B cell (primary cell): ENCODE measurements at regions not wholly inside any gene's neighbourhood (a gene's known extent, or its start where the extent isn't known, plus 50 kb on each side); places are given as distances from the start of the nearest gene placed in this dataset.

Experiments
- ATAC-seq: fragments of 200-7000 bp; cut with Tn5 transposase; one replicate; pipeline ENCODE4 v1.10.0; 2021; ENCODE audit warnings: low read depth, mild to moderate bottlenecking, moderate number of reproducible peaks, moderate library complexity
- CTCF ChIA-PET: fragments of 350-600 bp; sonication (Branson Sonifier 250); formaldehyde crosslinking; loops from one replicate; lab custom pipeline; 2021; ENCODE audit warnings: antibody characterized with exemption, inconsistent platforms; lab: Charles Lee
- POLR2A ChIA-PET: fragments of 350-600 bp; sonication (Branson Sonifier 250); formaldehyde crosslinking; loops from one replicate; lab custom pipeline; 2021; ENCODE audit warnings: antibody characterized with exemption; lab: Charles Lee
- DNase-seq: peaks from one replicate; pipeline ENCODE4 v3.0.0; 2013
- H2AFZ ChIP-seq: 2 replicates; pipeline ENCODE4 v1.6.1; 2012; ENCODE audit warnings: mild to moderate bottlenecking, low read depth, low read length; ENCODE audit not compliant: insufficient read depth, poor library complexity, severe bottlenecking
- H3K27ac ChIP-seq, 2 donors: 1 replicate in 1 of 2; 2 replicates in 1 of 2; pipeline ENCODE4 v1.5.1; 2012 to 2013; ENCODE audit warnings: low read length in 2 of 2, mild to moderate bottlenecking in 2 of 2, moderate library complexity in 1 of 2
- H3K27me3 ChIP-seq, 4 experiments: fragments of 200-600 bp in 1 of 4; sonication (generic) in 1 of 4; replicated peaks in 1 of 4; 1 replicate in 2 of 4; 2 replicates in 2 of 4; pipeline versions ENCODE4 v1.6.1 to v1.7.0; 2013 to 2016; ENCODE audit warnings: low read length in 3 of 4, mild to moderate bottlenecking in 2 of 4, mixed read lengths in 1 of 4, moderate library complexity in 1 of 4; ENCODE audit not compliant: insufficient read depth in 4 of 4, control insufficient read depth in 3 of 4; ENCODE audit errors: control extremely low read depth in 1 of 4
- H3K36me3 ChIP-seq, 2 experiments: replicated peaks in 1 of 2; 1 replicate in 1 of 2; 2 replicates in 1 of 2; pipeline versions ENCODE4 v1.6.1 to v1.7.1; 2013; ENCODE audit warnings: low read length in 1 of 2; ENCODE audit not compliant: insufficient read depth in 2 of 2, control insufficient read depth in 1 of 2; ENCODE audit errors: control extremely low read depth in 1 of 2, extremely low read depth in 1 of 2
- H3K4me1 ChIP-seq, 2 donors: fragments of 200-600 bp in 1 of 2; sonication (generic) in 1 of 2; 1 replicate in 1 of 2; 2 replicates in 1 of 2; pipeline versions ENCODE4 v1.5.1 to v1.6.1; 2013 to 2017; ENCODE audit warnings: low read length in 2 of 2; ENCODE audit not compliant: control insufficient read depth in 2 of 2, insufficient read depth in 2 of 2
- H3K4me2 ChIP-seq: replicated peaks from 2 replicates; pipeline ENCODE3; 2012; ENCODE audit warnings: mild to moderate bottlenecking, low read depth, low read length; ENCODE audit not compliant: poor library complexity, severe bottlenecking
- H3K4me3 ChIP-seq, 5 experiments: fragments of 200-600 bp in 1 of 5; sonication (generic) in 1 of 5; 1 replicate in 3 of 5; 2 replicates in 2 of 5; pipeline versions ENCODE4 v1.5.1 to v1.7.0; 2011 to 2016; ENCODE audit warnings: low read length in 4 of 5, mild to moderate bottlenecking in 4 of 5, low read depth in 2 of 5, control low read depth in 1 of 5, moderate library complexity in 1 of 5; ENCODE audit not compliant: insufficient read depth in 1 of 5; ENCODE audit errors: control extremely low read depth in 1 of 5, extremely low read depth in 1 of 5
- H3K79me2 ChIP-seq: fragments of 200-600 bp; sonication (generic); one replicate; pipeline ENCODE4 v1.6.0; 2016; ENCODE audit warnings: low read length; ENCODE audit not compliant: control insufficient read depth, insufficient read depth
- H3K9ac ChIP-seq: fragments of 200-600 bp; sonication (generic); 2 replicates; pipeline ENCODE4 v1.6.1; 2017; ENCODE audit warnings: mild to moderate bottlenecking, low read length, moderate library complexity
- H3K9me3 ChIP-seq, 3 donors: one replicate each; pipeline versions ENCODE4 v1.6.1 to v1.7.1; 2013; ENCODE audit warnings: low read length in 2 of 3; ENCODE audit not compliant: control insufficient read depth in 2 of 3, insufficient read depth in 1 of 3; ENCODE audit errors: control extremely low read depth in 1 of 3
- H4K20me1 ChIP-seq: 2 replicates; pipeline ENCODE4 v1.6.0; 2012; ENCODE audit warnings: mild to moderate bottlenecking, low read length; ENCODE audit not compliant: insufficient read depth, control insufficient read depth, poor library complexity, severe bottlenecking
- H3K27ac Mint-ChIP-seq: one replicate; pipeline ENCODE4 v1.8.0; 2021; ENCODE audit warnings: mixed read lengths
- H3K27me3 Mint-ChIP-seq: one replicate; pipeline ENCODE4 v1.8.0; 2021; ENCODE audit warnings: mixed read lengths
- H3K4me1 Mint-ChIP-seq: one replicate; pipeline ENCODE4 v1.8.0; 2021; ENCODE audit warnings: mixed read lengths
- H3K4me3 Mint-ChIP-seq: one replicate; pipeline ENCODE4 v1.8.0; 2021; ENCODE audit warnings: mixed read lengths
- H3K9me3 Mint-ChIP-seq: one replicate; pipeline ENCODE4 v1.8.0; 2022; ENCODE audit warnings: mixed read lengths; ENCODE audit not compliant: insufficient read depth
- EZH2 ChIP-seq: IDR thresholded peaks from 2 replicates; pipeline ENCODE4 v1.6.1; 2012; ENCODE audit warnings: borderline replicate concordance, low read depth, mild to moderate bottlenecking, moderate library complexity, low read length; ENCODE audit not compliant: insufficient read depth, poor library complexity, severe bottlenecking
- WGBS: methylation state at CpG from one replicate; pipeline ENCODE4 v1.1.5; 2013; ENCODE audit warnings: missing lambda C conversion rate; ENCODE audit not compliant: insufficient coverage; 5-methylcytosine and 5-hydroxymethylcytosine counted together
- intact Hi-C: fragments of 100-400 bp; cut with micrococcal nuclease; formaldehyde crosslinking; loops from one replicate; pipeline ENCODE4 v1.10.0; 2022
- TF ChIP-seq, protein P1 (sequence below): fragments of 200-600 bp; IDR thresholded peaks from one replicate; pipeline ENCODE4 v1.8.0; 2022; ENCODE audit warnings: antibody characterized with exemption, mild to moderate bottlenecking

DNA sequence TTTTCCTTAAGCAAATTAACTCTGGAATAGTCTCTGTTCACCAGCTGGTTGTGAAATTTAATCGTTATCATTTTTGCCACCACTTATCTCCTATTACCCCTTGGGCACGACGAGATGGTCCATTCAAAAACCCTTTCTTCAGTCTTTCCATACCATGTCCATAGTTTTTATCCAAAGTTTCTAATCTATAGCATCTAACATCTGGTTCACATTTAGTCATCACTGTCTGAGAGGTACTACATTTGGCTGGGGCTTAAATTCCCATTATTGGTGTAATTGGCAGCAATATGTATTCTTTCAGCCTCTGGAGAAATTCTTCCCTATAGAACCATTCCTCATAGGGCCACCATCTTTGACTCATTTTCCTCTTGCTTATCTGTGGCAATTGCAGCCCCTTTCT, 163.5 kb downstream of the CCER1 start:
- Histone ChIP-seq H3K27me3 (no peaks in the 10 kb centered on the region), H4K20me1 (no peaks in the 10 kb centered on the region), H3K4me2 (no peak overlapping the region), H2AFZ (no peak overlapping the region), H3K9ac (no peak overlapping the region), H3K36me3 (no peaks in the 10 kb centered on the region), H3K79me2 (no peaks in the 10 kb centered on the region), H3K4me1 (no peaks in the 10 kb centered on the region), H3K27ac (no peak overlapping the region), H3K9me3 (no peaks in the 10 kb centered on the region), H3K4me3 (no peak overlapping the region)
- no peak overlapping the region for H3K27ac Mint-ChIP-seq
- DNase-seq, result no peak
- ChIA-PET CTCF (no interaction called here), POLR2A (no interaction called here)
- no peaks in the 10 kb centered on the region for H3K4me1 Mint-ChIP-seq
- peaks cover 9% of the 10 kb centered on the region for H3K9me3 Mint-ChIP-seq
- no peak overlapping the region for H3K4me3 Mint-ChIP-seq
- TF ChIP-seq, protein P1, sequence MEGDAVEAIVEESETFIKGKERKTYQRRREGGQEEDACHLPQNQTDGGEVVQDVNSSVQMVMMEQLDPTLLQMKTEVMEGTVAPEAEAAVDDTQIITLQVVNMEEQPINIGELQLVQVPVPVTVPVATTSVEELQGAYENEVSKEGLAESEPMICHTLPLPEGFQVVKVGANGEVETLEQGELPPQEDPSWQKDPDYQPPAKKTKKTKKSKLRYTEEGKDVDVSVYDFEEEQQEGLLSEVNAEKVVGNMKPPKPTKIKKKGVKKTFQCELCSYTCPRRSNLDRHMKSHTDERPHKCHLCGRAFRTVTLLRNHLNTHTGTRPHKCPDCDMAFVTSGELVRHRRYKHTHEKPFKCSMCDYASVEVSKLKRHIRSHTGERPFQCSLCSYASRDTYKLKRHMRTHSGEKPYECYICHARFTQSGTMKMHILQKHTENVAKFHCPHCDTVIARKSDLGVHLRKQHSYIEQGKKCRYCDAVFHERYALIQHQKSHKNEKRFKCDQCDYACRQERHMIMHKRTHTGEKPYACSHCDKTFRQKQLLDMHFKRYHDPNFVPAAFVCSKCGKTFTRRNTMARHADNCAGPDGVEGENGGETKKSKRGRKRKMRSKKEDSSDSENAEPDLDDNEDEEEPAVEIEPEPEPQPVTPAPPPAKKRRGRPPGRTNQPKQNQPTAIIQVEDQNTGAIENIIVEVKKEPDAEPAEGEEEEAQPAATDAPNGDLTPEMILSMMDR, result no peak
- TF ChIP-seq EZH2, result no peak
- 80% methylated on average over 3 of the region's 3 CpGs for WGBS
- intact Hi-C loops, result no loop called here
- ATAC-seq, result no peak
- H3K27me3 Mint-ChIP-seq, result no peaks in the 10 kb centered on the region

DNA sequence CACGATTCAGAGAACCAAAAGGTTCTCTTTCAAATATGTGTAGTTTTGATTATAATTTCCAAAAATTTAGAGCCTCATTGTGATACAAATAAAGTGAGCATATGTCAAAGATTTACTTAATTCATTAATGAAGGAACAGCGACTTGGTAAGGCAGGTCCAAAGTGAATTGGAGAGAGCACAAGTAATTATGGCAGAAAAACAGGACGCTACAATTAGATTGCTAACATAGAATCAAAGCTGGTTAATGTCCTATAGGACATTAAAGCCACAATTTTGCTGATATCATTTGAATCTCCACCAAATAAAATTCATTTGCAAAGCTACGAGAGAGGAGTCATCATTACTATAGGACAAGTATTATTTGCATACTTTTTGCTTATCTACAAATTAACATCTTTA, 164.2 kb downstream of the CCER1 start:
- Mint-ChIP-seq H3K9me3 (peaks cover 9% of the 10 kb centered on the region), H3K27ac (no peak overlapping the region), H3K4me3 (no peak overlapping the region), H3K4me1 (no peaks in the 10 kb centered on the region), H3K27me3 (no peaks in the 10 kb centered on the region)
- H3K9ac ChIP-seq, result no peak overlapping the region
- no peak for ATAC-seq
- no peak overlapping the region for H2AFZ ChIP-seq
- no peaks in the 10 kb centered on the region for H3K4me1 ChIP-seq
- no peak overlapping the region for H3K27ac ChIP-seq
- H4K20me1 ChIP-seq, result no peaks in the 10 kb centered on the region
- H3K79me2 ChIP-seq, result no peaks in the 10 kb centered on the region
- no CpG with 5 or more reads among the region's 4 CpGs for whole genome bisulfite sequencing
- H3K4me3 ChIP-seq, result no peak overlapping the region
- H3K27me3 ChIP-seq, result no peaks in the 10 kb centered on the region
- TF ChIP-seq EZH2, result no peak
- TF ChIP-seq, protein P1, result no peak
- intact Hi-C loops, result no loop called here
- ChIA-PET CTCF (no interaction called here), POLR2A (no interaction called here)
- H3K36me3 ChIP-seq, result no peaks in the 10 kb centered on the region
- DNase-seq, result no peak
- H3K9me3 ChIP-seq, result peaks cover 0 to 2% (median 0%) of the 10 kb centered on the region in 3 donors
- no peak overlapping the region for H3K4me2 ChIP-seq
